A673 (cell line): ENCODE measurements at regions not wholly inside any gene's neighbourhood (a gene's known extent, or its start where the extent isn't known, plus 50 kb on each side); places are given as distances from the start of the nearest gene placed in this dataset.

Experiments used
- BruUV-seq: library from RNA; stranded (reverse); fragments of 400-500 nt; replicated peaks from 2 replicates; lab custom pipeline; 2021; lab: Mats Ljungman, UMichigan
- CTCF ChIA-PET: fragments of 300-600 bp; sonication (Branson Sonifier 250); formaldehyde crosslinking; loops from one replicate; lab custom pipeline; 2022; ENCODE audit warnings: antibody characterized with exemption; lab: Charles Lee
- POLR2A ChIA-PET: fragments of 300-600 bp; sonication (Branson Sonifier 250); formaldehyde crosslinking; loops from one replicate; lab custom pipeline; 2022; ENCODE audit warnings: antibody characterized with exemption; ENCODE audit not compliant: low non-redundant PET; lab: Charles Lee
- DNase-seq: peaks from one replicate; pipeline ENCODE4 v3.0.0-alpha.2; 2015; ENCODE audit warnings: low spot score
- H3K27ac ChIP-seq: fragments of 200-600 bp; sonication (generic); 2 replicates; pipeline ENCODE4 v1.5.1; 2016; ENCODE audit warnings: mixed run types, low read depth, mild to moderate bottlenecking, mixed read lengths, antibody characterized with exemption, low read length; ENCODE audit not compliant: poor library complexity, severe bottlenecking
- H3K27me3 ChIP-seq: fragments of 200-600 bp; sonication (generic); replicated peaks from 2 replicates; pipeline ENCODE4 v1.6.1; 2017; ENCODE audit warnings: mixed run types, low read depth, mild to moderate bottlenecking, mixed read lengths, antibody characterized with exemption, low read length; ENCODE audit not compliant: insufficient read depth, poor library complexity
- H3K36me3 ChIP-seq: fragments of 200-600 bp; sonication (generic); 2 replicates; pipeline ENCODE4 v1.6.1; 2016; ENCODE audit warnings: mixed run types, mild to moderate bottlenecking, mixed read lengths, antibody characterized with exemption, low read length; ENCODE audit not compliant: insufficient read depth, poor library complexity, severe bottlenecking
- H3K4me1 ChIP-seq: fragments of 200-600 bp; sonication (generic); 2 replicates; pipeline ENCODE4 v1.6.1; 2017; ENCODE audit warnings: mixed run types, mild to moderate bottlenecking, mixed read lengths, antibody characterized with exemption, low read length; ENCODE audit not compliant: insufficient read depth, poor library complexity, severe bottlenecking
- H3K4me3 ChIP-seq: fragments of 200-600 bp; sonication (generic); 2 replicates; pipeline ENCODE4 v1.5.1; 2016; ENCODE audit warnings: low read depth, mixed run types, mild to moderate bottlenecking, mixed read lengths, low read length; ENCODE audit not compliant: poor library complexity, severe bottlenecking
- H3K9me3 ChIP-seq: fragments of 200-600 bp; sonication (generic); 2 replicates; pipeline ENCODE4 v1.6.1; 2016; ENCODE audit warnings: mixed run types, low read depth, mild to moderate bottlenecking, mixed read lengths, antibody characterized with exemption, low read length; ENCODE audit not compliant: poor library complexity, severe bottlenecking
- CTCF ChIP-seq: fragments of 300-800, 200-600 bp; sonication (generic); conservative IDR thresholded peaks from 2 replicates; pipeline ENCODE4 v1.5.1; 2017; ENCODE audit warnings: low read depth, mild to moderate bottlenecking, antibody characterized with exemption, low read length, moderate library complexity, mixed read lengths
- EZH2 ChIP-seq: fragments of 200-600 bp; sonication (generic); IDR thresholded peaks from 2 replicates; pipeline ENCODE4 v1.6.1; 2017; ENCODE audit warnings: borderline replicate concordance, low read depth, mild to moderate bottlenecking, mixed read lengths, antibody characterized with exemption, low read length; ENCODE audit not compliant: poor library complexity, severe bottlenecking
- intact Hi-C: fragments of 100-400 bp; cut with micrococcal nuclease; formaldehyde crosslinking; loops from one replicate; pipeline ENCODE4 v1.10.0; 2022; ENCODE audit not compliant: unreplicated experiment

- intact Hi-C loops = no loop called here
- CTCF ChIA-PET = no interaction called here
These were observed 784.5 kb downstream of the TSN start for GRCh38 chr2:122539920-122540319.

GRCh38 chr2:122542236-122542635 is 786.8 kb downstream of the TSN start:
- Histone ChIP-seq H3K4me3 (no peak overlapping the region), H3K27me3 (no peaks in the 10 kb centered on the region), H3K4me1 (no peaks in the 10 kb centered on the region), H3K9me3 (no peaks in the 10 kb centered on the region), H3K27ac (no peak overlapping the region), H3K36me3 (no peaks in the 10 kb centered on the region)
- ChIA-PET POLR2A (no interaction called here), CTCF (no interaction called here)
- no TSS peak for BruUV-seq
- intact Hi-C loops = no loop called here
- TF ChIP-seq EZH2 (no peak), CTCF (no peak)
- no peak for DNase-seq

More at GRCh38 chr2:122539920-122540319, 784.5 kb downstream of the TSN start:
- no peaks in the 10 kb centered on the region for H3K36me3 ChIP-seq
- POLR2A ChIA-PET = no interaction called here
- no peak overlapping the region for H3K4me3 ChIP-seq
- no peak for TF ChIP-seq CTCF
- no peak for TF ChIP-seq EZH2
- H3K27me3 ChIP-seq = no peaks in the 10 kb centered on the region
- DNase-seq = no peak
- H3K9me3 ChIP-seq = no peaks in the 10 kb centered on the region
- no peak overlapping the region for H3K27ac ChIP-seq
- H3K4me1 ChIP-seq = no peaks in the 10 kb centered on the region
- BruUV-seq = no TSS peak

- intact Hi-C loops = no loop called here
- Histone ChIP-seq H3K27ac (no peak overlapping the region), H3K4me3 (no peak overlapping the region), H3K27me3 (no peaks in the 10 kb centered on the region), H3K4me1 (no peaks in the 10 kb centered on the region), H3K9me3 (no peaks in the 10 kb centered on the region), H3K36me3 (no peaks in the 10 kb centered on the region)
- TF ChIP-seq CTCF = no peak
- TF ChIP-seq EZH2 = no peak
- ChIA-PET CTCF (no interaction called here), POLR2A (no interaction called here)
- BruUV-seq = no TSS peak
- DNase-seq = no peak
These were observed 787.2 kb downstream of the TSN start for GRCh38 chr2:122542646-122543045.
